Hepatocyte (in vitro differentiated cells): ENCODE measurements at regions not wholly inside any gene's neighbourhood (a gene's known extent, or its start where the extent isn't known, plus 50 kb on each side); places are given as distances from the start of the nearest gene placed in this dataset.

Experiments
- CTCF ChIP-seq: fragments of 200-600 bp; sonication (generic); IDR thresholded peaks from 2 replicates; pipeline ENCODE4 v1.5.1; 2016; ENCODE audit warnings: antibody characterized with exemption, mild to moderate bottlenecking; ENCODE audit not compliant: poor library complexity
- EZH2phosphoT487 ChIP-seq: fragments of 200-600 bp; sonication (generic); IDR thresholded peaks from one replicate; pipeline ENCODE4 v1.6.1; 2018; ENCODE audit warnings: antibody characterized with exemption, mild to moderate bottlenecking, low read depth, moderate library complexity; ENCODE audit not compliant: unreplicated experiment, severe bottlenecking

- TF ChIP-seq CTCF: no peak
- TF ChIP-seq EZH2phosphoT487: no peak
Measured at GRCh38 chr11:29224739-29225384, 792.0 kb downstream of the KCNA4 start.
